Stimulated activated CD8-positive, alpha-beta memory T cell treated with anti-CD3 and anti-CD28 coated beads, Interleukin-2, amount 100 ng/mL, for 48 hours (primary cell): ENCODE measurements at regions not wholly inside any gene's neighbourhood (a gene's known extent, or its start where the extent isn't known, plus 50 kb on each side); places are given as distances from the start of the nearest gene placed in this dataset.

Experiments
- DNase-seq, 2 donors: peaks; one replicate each; pipeline ENCODE4 v3.0.0-alpha.2; 2020; ENCODE audit warnings: low read depth in 2 of 2

GRCh38 chr1:80441664-80442063 is 1359.1 kb upstream of the ADGRL2 start:
- DNase-seq, result no peak

- no peak for DNase-seq
Observed at GRCh38 chr1:80436851-80437250, 1363.9 kb upstream of the ADGRL2 start.

GRCh38 chr1:80427881-80428280 is 1372.9 kb upstream of the ADGRL2 start:
- no peak for DNase-seq

- DNase-seq, result no peak
Observed at GRCh38 chr1:80424249-80424648, 1376.5 kb upstream of the ADGRL2 start.

- no peak for DNase-seq
Observed at GRCh38 chr1:80418134-80418533, 1382.6 kb upstream of the ADGRL2 start.

GRCh38 chr1:80417671-80418070 is 1383.1 kb upstream of the ADGRL2 start:
- DNase-seq, result no peak

GRCh38 chr1:80413969-80414368 is 1386.8 kb upstream of the ADGRL2 start:
- DNase-seq, result no peak

- no peak for DNase-seq
Observed at GRCh38 chr1:80410233-80410632, 1390.5 kb upstream of the ADGRL2 start.

- DNase-seq, result no peak
Observed at GRCh38 chr1:80403471-80403893, 1397.0 kb upstream of the ADGRL4 start.

GRCh38 chr1:80402625-80403024 is 1396.1 kb upstream of the ADGRL4 start:
- no peak for DNase-seq

- no peak for DNase-seq
Observed at GRCh38 chr1:80401757-80402156, 1395.2 kb upstream of the ADGRL4 start.

GRCh38 chr1:80392529-80392928 is 1386.0 kb upstream of the ADGRL4 start:
- no peak for DNase-seq

- no peak for DNase-seq
Observed at GRCh38 chr1:80385650-80386049, 1379.1 kb upstream of the ADGRL4 start.

- DNase-seq, result no peak
Observed at GRCh38 chr1:80384959-80385358, 1378.4 kb upstream of the ADGRL4 start.

GRCh38 chr1:80384083-80384830 is 1377.7 kb upstream of the ADGRL4 start:
- DNase-seq, result no peak

- DNase-seq, result no peak
Observed at GRCh38 chr1:80375662-80376061, 1369.1 kb upstream of the ADGRL4 start.

- no peak for DNase-seq
Observed at GRCh38 chr1:80375109-80375508, 1368.6 kb upstream of the ADGRL4 start.

GRCh38 chr1:80369780-80370179 is 1363.2 kb upstream of the ADGRL4 start:
- DNase-seq, result no peak

GRCh38 chr1:80367058-80367457 is 1360.5 kb upstream of the ADGRL4 start:
- no peak for DNase-seq

- no peak for DNase-seq
Observed at GRCh38 chr1:80365359-80366021, 1359.0 kb upstream of the ADGRL4 start.

- DNase-seq, result no peak
Observed at GRCh38 chr1:80363689-80364475, 1357.4 kb upstream of the ADGRL4 start.

GRCh38 chr1:80359666-80360065 is 1353.1 kb upstream of the ADGRL4 start:
- no peak for DNase-seq

GRCh38 chr1:80349218-80349617 is 1342.7 kb upstream of the ADGRL4 start:
- no peak for DNase-seq
